Right lobe of liver (tissue), 6 donors: ENCODE measurements at regions not wholly inside any gene's neighbourhood (a gene's known extent, or its start where the extent isn't known, plus 50 kb on each side); places are given as distances from the start of the nearest gene placed in this dataset.

ENCODE experiments used
- ATAC-seq, 4 donors: fragments of 200-7000 bp; cut with Tn5 transposase; one replicate each; pipeline ENCODE4 v1.9.1; 2020; ENCODE audit warnings: mild to moderate bottlenecking in 4 of 4, moderate library complexity in 4 of 4
- DNase-seq, 3 donors: peaks; one replicate each; pipeline ENCODE4 v3.0.0-alpha.2; 2020
- H3K27ac ChIP-seq, 3 donors: fragments of 200-600 bp; one replicate each; pipeline ENCODE4 v1.8.0; 2022
- H3K27me3 ChIP-seq, 2 donors: fragments of 200-600 bp; one replicate each; pipeline ENCODE4 v1.8.0; 2022
- H3K36me3 ChIP-seq, 4 donors: fragments of 200-600 bp; sonication (generic) in 1 of 4; one replicate each; pipeline versions ENCODE4 v1.5.1 to v1.8.0; 2017 to 2022; ENCODE audit warnings: control low read depth in 1 of 4
- H3K4me1 ChIP-seq, 4 donors: fragments of 200-600 bp; sonication (generic) in 1 of 4; one replicate each; pipeline versions ENCODE4 v1.5.1 to v1.8.0; 2017 to 2022; ENCODE audit warnings: control low read depth in 1 of 4
- H3K4me3 ChIP-seq, 3 donors: fragments of 200-600 bp; one replicate each; pipeline ENCODE4 v1.8.0; 2022
- H3K9me3 ChIP-seq, 4 donors: fragments of 200-600 bp; sonication (generic) in 1 of 4; one replicate each; pipeline versions ENCODE4 v1.5.1 to v1.8.0; 2017 to 2022; ENCODE audit warnings: control low read depth in 1 of 4
- CTCF ChIP-seq, 4 donors: fragments of 200-600 bp in 3 of 4; fragments of 450-650 bp in 1 of 4; IDR thresholded peaks; one replicate each; pipeline versions ENCODE4 v1.5.1 to v1.8.0; 2016 to 2022; ENCODE audit warnings: antibody characterized with exemption in 4 of 4, mild to moderate bottlenecking in 2 of 4
- POLR2A ChIP-seq: fragments of 450-650 bp; IDR thresholded peaks from one replicate; pipeline ENCODE4 v1.6.1; 2017; ENCODE audit warnings: antibody characterized with exemption, mild to moderate bottlenecking
- WGBS: methylation state at CpG from one replicate; pipeline ENCODE4 v1.1.6; 2018; ENCODE audit warnings: low coverage, low lambda C conversion rate; ENCODE audit not compliant: insufficient coverage; ENCODE audit errors: missing lambda C conversion rate; 5-methylcytosine and 5-hydroxymethylcytosine counted together
- intact Hi-C, 2 donors: fragments of 100-400 bp; cut with DNase I; formaldehyde crosslinking; loops; one replicate each; pipeline versions ENCODE4 v1.11.2 to v1.14.1; 2022
- donor health status: DM: no; HTN: yes; CAD: no.
- donor health status: DM: no; HTN: no; CAD: no.
- donor health status: DM: no; HTN: no; CAD: no.
- donor health status: DM: no; HTN: yes; CAD: no.
- donor health status: DM: no; HTN: yes; CAD: no.

- WGBS, result 75% methylated on average over 1 of the region's 1 CpG
- intact Hi-C loops, result no loop called here
- DNase-seq (no peak), ATAC-seq (no peak)
- H3K27me3 ChIP-seq, result no peaks in the 10 kb centered on the region
- TF ChIP-seq CTCF (IDR thresholded peaks at IDR 0.05) (no peak), POLR2A (no peak)
- H3K4me3 ChIP-seq, result no peak overlapping the region
- H3K36me3 ChIP-seq, result no peaks in the 10 kb centered on the region
- no peaks in the 10 kb centered on the region for H3K4me1 ChIP-seq
- H3K27ac ChIP-seq, result no peak overlapping the region
- no peaks in the 10 kb centered on the region for H3K9me3 ChIP-seq
Observed at GRCh38 chr6:105824732-105825131, 261.4 kb upstream of the PRDM1 start.

- H3K4me3 ChIP-seq, result no peak overlapping the region
- intact Hi-C loops, result no loop called here
- ATAC-seq, result no peak
- H3K4me1 ChIP-seq, result no peaks in the 10 kb centered on the region
- 70% methylated on average over 1 of the region's 1 CpG for WGBS
- no peak for TF ChIP-seq POLR2A
- no peak for TF ChIP-seq CTCF (IDR thresholded peaks at IDR 0.05)
- no peaks in the 10 kb centered on the region for H3K27me3 ChIP-seq
- no peak for DNase-seq
- H3K36me3 ChIP-seq, result no peaks in the 10 kb centered on the region
- no peak overlapping the region for H3K27ac ChIP-seq
- H3K9me3 ChIP-seq, result no peaks in the 10 kb centered on the region
Observed at GRCh38 chr6:105821777-105822176, 264.4 kb upstream of the PRDM1 start.

GRCh38 chr6:105821027-105821426, 265.1 kb upstream of the PRDM1 start:
- intact Hi-C loops, result no loop called here
- TF ChIP-seq POLR2A, result no peak
- TF ChIP-seq CTCF (IDR thresholded peaks at IDR 0.05), result no peak
- Histone ChIP-seq H3K4me3 (no peak overlapping the region), H3K36me3 (no peaks in the 10 kb centered on the region), H3K27me3 (no peaks in the 10 kb centered on the region), H3K9me3 (no peaks in the 10 kb centered on the region), H3K27ac (no peak overlapping the region), H3K4me1 (no peaks in the 10 kb centered on the region)
- 71% methylated on average over 2 of the region's 2 CpGs for WGBS
- DNase-seq, result no peak
- no peak for ATAC-seq

- Histone ChIP-seq H3K9me3 (no peaks in the 10 kb centered on the region), H3K27me3 (no peaks in the 10 kb centered on the region), H3K4me3 (no peak overlapping the region), H3K27ac (no peak overlapping the region), H3K36me3 (no peaks in the 10 kb centered on the region), H3K4me1 (no peaks in the 10 kb centered on the region)
- intact Hi-C loops, result no loop called here
- DNase-seq, result no peak
- ATAC-seq, result peak in 2 of 4 donors; percentile 42 to 44
- TF ChIP-seq CTCF (IDR thresholded peaks at IDR 0.05) (no peak), POLR2A (no peak)
- 63% methylated on average over 2 of the region's 2 CpGs for WGBS
Observed at GRCh38 chr6:105819745-105820144, 266.4 kb upstream of the PRDM1 start.

GRCh38 chr6:105818505-105818904, 267.6 kb upstream of the PRDM1 start:
- Histone ChIP-seq H3K4me3 (no peak overlapping the region), H3K27me3 (no peaks in the 10 kb centered on the region), H3K27ac (no peak overlapping the region), H3K36me3 (no peaks in the 10 kb centered on the region), H3K4me1 (no peaks in the 10 kb centered on the region), H3K9me3 (no peaks in the 10 kb centered on the region)
- no peak for TF ChIP-seq CTCF (IDR thresholded peaks at IDR 0.05)
- TF ChIP-seq POLR2A, result no peak
- WGBS, result 79% methylated on average over 2 of the region's 2 CpGs
- intact Hi-C loops, result no loop called here
- ATAC-seq (no peak), DNase-seq (no peak)
